GM23338 (cell line): ENCODE measurements at regions not wholly inside any gene's neighbourhood (a gene's known extent, or its start where the extent isn't known, plus 50 kb on each side); places are given as distances from the start of the nearest gene placed in this dataset.

Experiments used
- ATAC-seq: fragments of 200-7000 bp; cut with Tn5 transposase; 3 replicates; pipeline ENCODE4 v1.9.1; 2020
- DNase-seq: peaks from one replicate; pipeline ENCODE4 v3.0.0-alpha.2; 2015; ENCODE audit warnings: low spot score
- H2AFZ ChIP-seq: fragments of 200-600 bp; sonication (generic); 2 replicates; pipeline ENCODE4 v1.8.0; 2016; ENCODE audit warnings: antibody characterized with exemption, mild to moderate bottlenecking, moderate library complexity
- H3F3A ChIP-seq: fragments of 200-600 bp; sonication (generic); replicated peaks from 2 replicates; pipeline ENCODE4 v1.8.0; 2017; ENCODE audit warnings: antibody characterized with exemption, mixed run types, low read depth
- H3K27ac ChIP-seq: fragments of 200-600 bp; sonication (generic); 2 replicates; pipeline ENCODE4 v1.6.1; 2016; ENCODE audit warnings: low read depth
- H3K27me3 ChIP-seq: fragments of 200-600 bp; sonication (generic); 2 replicates; pipeline ENCODE4 v1.8.0; 2016; ENCODE audit warnings: mild to moderate bottlenecking, mixed run types, moderate library complexity; ENCODE audit not compliant: insufficient read depth
- H3K36me3 ChIP-seq: fragments of 200-600 bp; sonication (generic); 2 replicates; pipeline ENCODE4 v1.8.0; 2016; ENCODE audit warnings: mild to moderate bottlenecking; ENCODE audit not compliant: insufficient read depth
- H3K4me1 ChIP-seq: fragments of 200-600 bp; sonication (generic); 2 replicates; pipeline ENCODE4 v1.8.0; 2016; ENCODE audit warnings: mild to moderate bottlenecking, moderate library complexity; ENCODE audit not compliant: insufficient read depth
- H3K4me2 ChIP-seq: fragments of 200-600 bp; sonication (generic); 2 replicates; pipeline ENCODE4 v1.7.1; 2017; ENCODE audit warnings: mixed run types
- H3K4me3 ChIP-seq: fragments of 200-600 bp; sonication (generic); 2 replicates; pipeline ENCODE4 v1.6.1; 2016; ENCODE audit warnings: mixed run types
- H3K79me2 ChIP-seq: fragments of 200-600 bp; sonication (generic); replicated peaks from 2 replicates; pipeline ENCODE4 v1.8.0; 2017; ENCODE audit warnings: mild to moderate bottlenecking; ENCODE audit not compliant: insufficient read depth
- H3K9me2 ChIP-seq: fragments of 200-600 bp; sonication (generic); 2 replicates; pipeline ENCODE4 v1.8.0; 2017; ENCODE audit not compliant: insufficient read depth
- H4K20me1 ChIP-seq: fragments of 200-600 bp; sonication (generic); replicated peaks from 2 replicates; pipeline ENCODE4 v1.8.0; 2017; ENCODE audit warnings: mild to moderate bottlenecking; ENCODE audit not compliant: insufficient read depth
- H3K27ac Mint-ChIP-seq: 2 replicates; pipeline ENCODE4 v1.8.0; 2020; ENCODE audit warnings: inconsistent platforms, mild to moderate bottlenecking, moderate library complexity, mixed read lengths
- H3K27me3 Mint-ChIP-seq: 3 replicates; pipeline ENCODE4 v1.8.0; 2022; ENCODE audit warnings: low read depth, mild to moderate bottlenecking, moderate library complexity, mixed read lengths, inconsistent platforms; ENCODE audit not compliant: insufficient read depth, poor library complexity
- H3K36me3 Mint-ChIP-seq: 3 replicates; pipeline ENCODE4 v1.8.0; 2021; ENCODE audit warnings: low read depth, mild to moderate bottlenecking, inconsistent platforms, moderate library complexity, mixed read lengths
- H3K4me1 Mint-ChIP-seq: 3 replicates; pipeline ENCODE4 v1.8.0; 2020; ENCODE audit warnings: mild to moderate bottlenecking, inconsistent platforms, mixed read lengths
- H3K4me3 Mint-ChIP-seq: 3 replicates; pipeline ENCODE4 v1.8.0; 2021; ENCODE audit warnings: moderate library complexity, mild to moderate bottlenecking, inconsistent platforms, mixed read lengths
- H3K9me3 Mint-ChIP-seq: 3 replicates; pipeline ENCODE4 v1.8.0; 2020; ENCODE audit warnings: moderate library complexity, mild to moderate bottlenecking, inconsistent platforms, mixed read lengths
- CREB1 ChIP-seq: fragments of 250-450 bp; sonication (Bioruptor Pico); IDR thresholded peaks from 2 replicates; pipeline ENCODE4 v1.5.0; 2020; ENCODE audit warnings: low read depth, mild to moderate bottlenecking, moderate library complexity
- CTCF ChIP-seq, 2 experiments: fragments of 200-600 bp in 1 of 2; sonication (generic) in 1 of 2; conservative IDR thresholded peaks; 2 replicates each; pipeline versions ENCODE4 v1.5.1 to v1.6.1; 2016 to 2017; ENCODE audit warnings: antibody characterized with exemption in 2 of 2, low read depth in 2 of 2, mild to moderate bottlenecking in 2 of 2, moderate library complexity in 1 of 2
- JUNB ChIP-seq: IDR thresholded peaks from one replicate; pipeline ENCODE4 v1.6.1; 2016; ENCODE audit warnings: antibody characterized with exemption; ENCODE audit not compliant: unreplicated experiment
- NANOG ChIP-seq: IDR thresholded peaks from 2 replicates; pipeline ENCODE4 v1.6.1; 2016; ENCODE audit warnings: antibody characterized with exemption, borderline replicate concordance
- POLR2AphosphoS5 ChIP-seq: IDR thresholded peaks from 2 replicates; pipeline ENCODE4 v1.6.1; 2016; ENCODE audit warnings: antibody characterized with exemption, low read depth
- STAT1 ChIP-seq: IDR thresholded peaks from one replicate; pipeline ENCODE4 v1.6.1; 2016; ENCODE audit warnings: antibody characterized with exemption; ENCODE audit not compliant: unreplicated experiment
- ZNF114 ChIP-seq: fragments of 250-450 bp; sonication (Bioruptor Pico); IDR thresholded peaks from 2 replicates; pipeline ENCODE4 v1.5.0; 2020; ENCODE audit warnings: mild to moderate bottlenecking, moderate library complexity
- ZNF462 ChIP-seq: fragments of 250-450 bp; sonication (Bioruptor Pico); IDR thresholded peaks from 2 replicates; pipeline ENCODE4 v1.5.0; 2020; ENCODE audit warnings: mild to moderate bottlenecking, moderate library complexity

GRCh38 chr2:143891879-143892308 lies 628.0 kb downstream of the ZEB2 start:
- DNase-seq (peak; percentile 96), ATAC-seq (peak; percentile 96)
- H3K27ac Mint-ChIP-seq = peak overlapping the region; percentile 80
- no peaks in the 10 kb centered on the region for H3K36me3 ChIP-seq
- TF ChIP-seq NANOG = peak; percentile 97
- peak; percentile 89; the same call in 1 of the 2 replicates for TF ChIP-seq ZNF462 (CRISPR knock-in tag)
- TF ChIP-seq POLR2AphosphoS5 = peak; percentile 25; the same call in 1 of the 2 replicates
- no peak for TF ChIP-seq STAT1
- TF ChIP-seq CTCF (conservative IDR thresholded peaks at IDR 0.05; ENCODE audit: low read depth in 2 of 2) = 0 out of 4 replicates have a peak, but pooled peaks of 1 of the 2 experiments have one; percentile 0
- TF ChIP-seq CREB1 (CRISPR knock-in tag) = peak; percentile 25; the same call in 1 of the 2 replicates
- TF ChIP-seq JUNB = no peak
- peak; percentile 54; the same call in 1 of the 2 replicates for TF ChIP-seq ZNF114
- peak overlapping the region; percentile 8 for H3K4me3 Mint-ChIP-seq
- peaks cover 47% of the 10 kb centered on the region for H3K4me1 Mint-ChIP-seq
- peaks cover 45% of the 10 kb centered on the region for H3K27me3 Mint-ChIP-seq
- no peaks in the 10 kb centered on the region for H3K79me2 ChIP-seq
- H3K27me3 ChIP-seq = peaks cover 59% of the 10 kb centered on the region
- peak overlapping the region; percentile 13; the same call in 1 of the 2 replicates for H3K4me2 ChIP-seq
- H3K4me1 ChIP-seq = peaks cover 38% of the 10 kb centered on the region
- no peak overlapping the region for H2AFZ ChIP-seq
- H3K36me3 Mint-ChIP-seq = no peaks in the 10 kb centered on the region
- H3K27ac ChIP-seq = 0 out of 2 replicates have a peak overlapping the region, but pooled peaks have one; percentile 1
- H4K20me1 ChIP-seq = no peaks in the 10 kb centered on the region
- H3K9me3 Mint-ChIP-seq = no peaks in the 10 kb centered on the region; the same call in 2 of the 3 replicates
- no peaks in the 10 kb centered on the region for H3K9me2 ChIP-seq
- no peaks in the 10 kb centered on the region for H3F3A ChIP-seq
- H3K4me3 ChIP-seq = no peak overlapping the region
